IMR-90 (cell line): ENCODE measurements at regions not wholly inside any gene's neighbourhood (a gene's known extent, or its start where the extent isn't known, plus 50 kb on each side); places are given as distances from the start of the nearest gene placed in this dataset.

Experiments
- ATAC-seq: fragments of 200-7000 bp; cut with Tn5 transposase; 2 replicates; pipeline ENCODE4 v1.9.1; 2020; ENCODE audit warnings: low read depth, mild to moderate bottlenecking, moderate library complexity
- BruUV-seq: library from RNA; stranded (reverse); fragments of 400-500 nt; replicated peaks from 2 replicates; lab custom pipeline; 2021; lab: Mats Ljungman, UMichigan
- CTCF ChIA-PET: fragments of 300-600 bp; formaldehyde crosslinking; extraction: SDS; loops from one replicate; lab custom pipeline; 2021; ENCODE audit warnings: antibody characterized with exemption; lab: Yijun Ruan, JAX
- POLR2A ChIA-PET: fragments of 300-600 bp; sonication (Branson Sonifier 250); formaldehyde crosslinking; loops from one replicate; lab custom pipeline; 2022; ENCODE audit warnings: antibody characterized with exemption; ENCODE audit not compliant: unreplicated experiment; lab: Charles Lee
- DNase-seq: peaks from one replicate; pipeline ENCODE4 v3.0.0; 2013
- H2AFZ ChIP-seq: replicated peaks from 2 replicates; pipeline ENCODE3; 2013; ENCODE audit warnings: low read length, mild to moderate bottlenecking; ENCODE audit not compliant: poor library complexity
- H2AK5ac ChIP-seq: 2 replicates; pipeline ENCODE4 v1.6.1; 2013; ENCODE audit warnings: low read depth, low read length, inconsistent platforms
- H2AK9ac ChIP-seq: replicated peaks from 2 replicates; pipeline ENCODE3; 2013; ENCODE audit warnings: mild to moderate bottlenecking, low read depth, low read length, moderate library complexity; ENCODE audit not compliant: poor library complexity
- H2BK120ac ChIP-seq: 2 replicates; pipeline ENCODE4 v1.6.1; 2013; ENCODE audit warnings: low read depth, low read length, inconsistent platforms
- H2BK15ac ChIP-seq: 3 replicates; pipeline ENCODE4 v1.6.1; 2013; ENCODE audit warnings: low read depth, low read length, inconsistent platforms
- H2BK20ac ChIP-seq: 2 replicates; pipeline ENCODE4 v1.6.1; 2013; ENCODE audit warnings: low read depth, mild to moderate bottlenecking, inconsistent platforms, low read length, moderate library complexity
- H2BK5ac ChIP-seq: 2 replicates; pipeline ENCODE4 v1.6.1; 2013; ENCODE audit warnings: mild to moderate bottlenecking, low read depth, low read length, inconsistent platforms; ENCODE audit not compliant: poor library complexity, severe bottlenecking
- H3K14ac ChIP-seq: replicated peaks from 2 replicates; pipeline ENCODE4 v1.6.1; 2013; ENCODE audit warnings: low read depth, low read length, inconsistent platforms
- H3K18ac ChIP-seq: 2 replicates; pipeline ENCODE4 v1.6.1; 2013; ENCODE audit warnings: low read depth, low read length, control low read depth
- H3K23ac ChIP-seq: 2 replicates; pipeline ENCODE4 v1.6.1; 2013; ENCODE audit warnings: low read depth, low read length, inconsistent platforms
- H3K27ac ChIP-seq: 2 replicates; pipeline ENCODE4 v1.5.1; 2013; ENCODE audit warnings: mild to moderate bottlenecking, control low read depth, low read length; ENCODE audit not compliant: insufficient read depth
- H3K27me3 ChIP-seq: 2 replicates; pipeline ENCODE4 v1.6.1; 2013; ENCODE audit warnings: low read length; ENCODE audit not compliant: control insufficient read depth, insufficient read depth
- H3K36me3 ChIP-seq: 2 replicates; pipeline ENCODE4 v1.6.1; 2013; ENCODE audit warnings: low read length, mixed read lengths; ENCODE audit not compliant: control insufficient read depth, insufficient read depth
- H3K4ac ChIP-seq: 2 replicates; pipeline ENCODE4 v1.6.1; 2013; ENCODE audit warnings: low read depth, low read length, inconsistent platforms
- H3K4me1 ChIP-seq: 2 replicates; pipeline ENCODE4 v1.6.1; 2013; ENCODE audit warnings: low read length, mixed read lengths; ENCODE audit not compliant: control insufficient read depth, insufficient read depth
- H3K4me2 ChIP-seq: 2 replicates; pipeline ENCODE4 v1.6.1; 2013; ENCODE audit warnings: low read depth, mild to moderate bottlenecking, control low read depth, low read length, moderate library complexity
- H3K4me3 ChIP-seq: 2 replicates; pipeline ENCODE4 v1.5.1; 2013; ENCODE audit warnings: low read depth, mild to moderate bottlenecking, control low read depth, low read length, moderate library complexity; ENCODE audit not compliant: insufficient read depth
- H3K56ac ChIP-seq: 2 replicates; pipeline ENCODE4 v1.6.1; 2013; ENCODE audit warnings: low read length, inconsistent platforms; ENCODE audit not compliant: insufficient read depth; ENCODE audit errors: extremely low read depth
- H3K79me1 ChIP-seq, 2 experiments: 2 replicates each; pipeline ENCODE4 v1.6.1; 2013; ENCODE audit warnings: low read length in 2 of 2, inconsistent platforms in 1 of 2, low read depth in 1 of 2
- H3K9ac ChIP-seq: 2 replicates; pipeline ENCODE4 v1.6.1; 2013; ENCODE audit warnings: low read depth, low read length, control low read depth
- H3K9me1 ChIP-seq: 2 replicates; pipeline ENCODE4 v1.6.1; 2013; ENCODE audit warnings: low read length, inconsistent platforms; ENCODE audit not compliant: insufficient read depth
- H3K9me3 ChIP-seq: 2 replicates; pipeline ENCODE4 v1.6.1; 2013; ENCODE audit warnings: low read length; ENCODE audit not compliant: control insufficient read depth, insufficient read depth
- H4K20me1 ChIP-seq: 2 replicates; pipeline ENCODE4 v1.6.1; 2013; ENCODE audit warnings: low read length, inconsistent platforms; ENCODE audit not compliant: insufficient read depth
- H4K5ac ChIP-seq: 2 replicates; pipeline ENCODE4 v1.6.1; 2013; ENCODE audit warnings: mild to moderate bottlenecking, low read depth, low read length, control low read depth
- H4K8ac ChIP-seq, 2 experiments: 2 replicates each; pipeline ENCODE4 v1.6.1; 2013; ENCODE audit warnings: low read depth in 2 of 2, low read length in 2 of 2, control low read depth in 1 of 2, inconsistent platforms in 1 of 2
- H4K91ac ChIP-seq: 2 replicates; pipeline ENCODE4 v1.6.1; 2013; ENCODE audit warnings: low read depth, low read length, inconsistent platforms; ENCODE audit not compliant: insufficient read depth
- BHLHE40 ChIP-seq: fragments of 150-350 bp; IDR thresholded peaks from 2 replicates; pipeline ENCODE4 v1.6.1; 2016; ENCODE audit warnings: mild to moderate bottlenecking, low read depth, low read length
- CEBPB ChIP-seq: IDR thresholded peaks from 2 replicates; pipeline ENCODE4 v1.6.1; 2012; ENCODE audit warnings: low read depth, low read length, improper control_type of control experiment
- CHD1 ChIP-seq: IDR thresholded peaks from 2 replicates; pipeline ENCODE4 v1.6.1; 2012; ENCODE audit warnings: low read depth, low read length, improper control_type of control experiment
- FOS ChIP-seq: fragments of 150-350 bp; IDR thresholded peaks from 2 replicates; pipeline ENCODE4 v1.6.1; 2016; ENCODE audit warnings: low read depth, low read length
- MAFK ChIP-seq: IDR thresholded peaks from 2 replicates; pipeline ENCODE4 v1.6.1; 2012; ENCODE audit warnings: low read depth, low read length, improper control_type of control experiment
- MAZ ChIP-seq: IDR thresholded peaks from 2 replicates; pipeline ENCODE4 v1.6.1; 2012; ENCODE audit warnings: low read depth, mild to moderate bottlenecking, low read length, improper control_type of control experiment, moderate library complexity, borderline replicate concordance
- MXI1 ChIP-seq: IDR thresholded peaks from 2 replicates; pipeline ENCODE4 v1.6.1; 2012; ENCODE audit warnings: low read depth, mild to moderate bottlenecking, low read length, moderate library complexity, borderline replicate concordance
- POLR2A ChIP-seq: IDR thresholded peaks from 2 replicates; pipeline ENCODE4 v1.6.1; 2012; ENCODE audit warnings: mild to moderate bottlenecking, low read depth, low read length
- RAD21 ChIP-seq: IDR thresholded peaks from 2 replicates; pipeline ENCODE4 v1.6.1; 2012; ENCODE audit warnings: low read length, improper control_type of control experiment
- RFX5 ChIP-seq: IDR thresholded peaks from 2 replicates; pipeline ENCODE4 v1.8.0; 2012; ENCODE audit warnings: low read depth, mild to moderate bottlenecking, low read length, moderate library complexity
- SMC3 ChIP-seq: fragments of 150-350 bp; IDR thresholded peaks from 2 replicates; pipeline ENCODE4 v1.6.1; 2016; ENCODE audit warnings: low read depth, mild to moderate bottlenecking, antibody characterized with exemption, low read length, moderate library complexity
- WGBS, 2 experiments: methylation state at CpG; one replicate each; pipeline versions ENCODE4 v1.1.5 to v1.1.7; 2013; ENCODE audit warnings: missing lambda C conversion rate in 2 of 2; ENCODE audit not compliant: insufficient read length in 1 of 2; ENCODE audit errors: extremely low coverage in 2 of 2; 5-methylcytosine and 5-hydroxymethylcytosine counted together
- dilution Hi-C: fragments of 300-500 bp; cut with HindIII; formaldehyde crosslinking; loops from one replicate; pipeline ENCODE4 v1.14.3; 2018; ENCODE audit warnings: low sequenced_read_pairs; ENCODE audit not compliant: unreplicated experiment
- in situ Hi-C: fragments of 300-500 bp; cut with MboI; formaldehyde crosslinking; loops from 3 replicates; pipeline ENCODE4 v1.14.3; 2019; ENCODE audit warnings: low sequenced_read_pairs, inconsistent platforms, mixed read lengths
- intact Hi-C: fragments of 100-400 bp; cut with micrococcal nuclease; formaldehyde crosslinking; loops from 2 replicates; pipeline ENCODE4 v1.10.0; 2022
- TF ChIP-seq, protein P1 (sequence below): fragments of 150-350 bp; IDR thresholded peaks from 2 replicates; pipeline ENCODE4 v1.6.1; 2016; ENCODE audit warnings: low read depth, mild to moderate bottlenecking, low read length, moderate library complexity, borderline replicate concordance
- TF ChIP-seq, protein P2 (sequence below): conservative IDR thresholded peaks from 2 replicates; pipeline ENCODE4 v1.5.1; 2012; ENCODE audit warnings: mild to moderate bottlenecking, low read depth, low read length, improper control_type of control experiment

DNA sequence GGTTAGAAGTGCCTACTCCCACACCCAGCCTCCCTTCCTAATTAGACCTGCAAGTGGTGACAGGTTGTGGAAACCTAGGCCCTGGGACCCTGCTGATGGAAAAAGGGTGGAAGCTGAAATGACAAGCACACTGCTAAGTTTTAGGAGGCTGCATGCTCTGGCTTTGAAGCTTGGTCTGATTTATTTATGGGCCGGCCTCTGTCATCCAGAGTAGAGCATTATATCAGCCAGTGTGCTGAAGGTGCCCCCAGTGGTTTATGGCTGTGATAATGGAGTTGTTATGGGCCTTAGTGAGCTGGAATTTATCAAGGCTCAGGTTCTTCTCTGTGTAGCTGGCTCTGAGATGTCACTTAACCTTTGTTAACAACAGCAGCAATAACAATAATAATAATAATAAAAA is 142.6 kb downstream of the UTP18 start:
- TF ChIP-seq FOS, result no peak
- TF ChIP-seq CEBPB, result no peak
- TF ChIP-seq, protein P1, sequence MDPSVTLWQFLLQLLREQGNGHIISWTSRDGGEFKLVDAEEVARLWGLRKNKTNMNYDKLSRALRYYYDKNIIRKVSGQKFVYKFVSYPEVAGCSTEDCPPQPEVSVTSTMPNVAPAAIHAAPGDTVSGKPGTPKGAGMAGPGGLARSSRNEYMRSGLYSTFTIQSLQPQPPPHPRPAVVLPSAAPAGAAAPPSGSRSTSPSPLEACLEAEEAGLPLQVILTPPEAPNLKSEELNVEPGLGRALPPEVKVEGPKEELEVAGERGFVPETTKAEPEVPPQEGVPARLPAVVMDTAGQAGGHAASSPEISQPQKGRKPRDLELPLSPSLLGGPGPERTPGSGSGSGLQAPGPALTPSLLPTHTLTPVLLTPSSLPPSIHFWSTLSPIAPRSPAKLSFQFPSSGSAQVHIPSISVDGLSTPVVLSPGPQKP, result no peak
- no peak for TF ChIP-seq RAD21
- TF ChIP-seq, protein P2, sequence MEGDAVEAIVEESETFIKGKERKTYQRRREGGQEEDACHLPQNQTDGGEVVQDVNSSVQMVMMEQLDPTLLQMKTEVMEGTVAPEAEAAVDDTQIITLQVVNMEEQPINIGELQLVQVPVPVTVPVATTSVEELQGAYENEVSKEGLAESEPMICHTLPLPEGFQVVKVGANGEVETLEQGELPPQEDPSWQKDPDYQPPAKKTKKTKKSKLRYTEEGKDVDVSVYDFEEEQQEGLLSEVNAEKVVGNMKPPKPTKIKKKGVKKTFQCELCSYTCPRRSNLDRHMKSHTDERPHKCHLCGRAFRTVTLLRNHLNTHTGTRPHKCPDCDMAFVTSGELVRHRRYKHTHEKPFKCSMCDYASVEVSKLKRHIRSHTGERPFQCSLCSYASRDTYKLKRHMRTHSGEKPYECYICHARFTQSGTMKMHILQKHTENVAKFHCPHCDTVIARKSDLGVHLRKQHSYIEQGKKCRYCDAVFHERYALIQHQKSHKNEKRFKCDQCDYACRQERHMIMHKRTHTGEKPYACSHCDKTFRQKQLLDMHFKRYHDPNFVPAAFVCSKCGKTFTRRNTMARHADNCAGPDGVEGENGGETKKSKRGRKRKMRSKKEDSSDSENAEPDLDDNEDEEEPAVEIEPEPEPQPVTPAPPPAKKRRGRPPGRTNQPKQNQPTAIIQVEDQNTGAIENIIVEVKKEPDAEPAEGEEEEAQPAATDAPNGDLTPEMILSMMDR, result no peak
- no peak for TF ChIP-seq MAZ
- TF ChIP-seq RFX5, result no peak
- no peak for TF ChIP-seq SMC3
- TF ChIP-seq MXI1, result no peak
- TF ChIP-seq MAFK, result no peak
- no peak for TF ChIP-seq CHD1
- TF ChIP-seq BHLHE40, result no peak
- no peak for TF ChIP-seq POLR2A
- H2AFZ ChIP-seq, result no peak overlapping the region
- H2BK15ac ChIP-seq, result no peak overlapping the region
- ChIA-PET CTCF (no interaction called here), POLR2A (no interaction called here)
- H3K27ac ChIP-seq, result no peak overlapping the region
- no peaks in the 10 kb centered on the region for H3K9me3 ChIP-seq
- H3K18ac ChIP-seq, result no peak overlapping the region
- no peak overlapping the region for H3K56ac ChIP-seq
- no peak overlapping the region for H2AK9ac ChIP-seq
- no peak overlapping the region for H3K4me3 ChIP-seq
- DNase-seq (no peak), ATAC-seq (no peak)
- no peak overlapping the region for H2BK20ac ChIP-seq
- H4K8ac ChIP-seq, result no peak overlapping the region
- H3K36me3 ChIP-seq, result no peaks in the 10 kb centered on the region
- no TSS peak for BruUV-seq
- H2BK120ac ChIP-seq, result no peak overlapping the region
- H4K20me1 ChIP-seq, result no peaks in the 10 kb centered on the region
- dilution Hi-C loops, result no loop called here
- no peak overlapping the region for H2BK5ac ChIP-seq
- no CpG with 5 or more reads among the region's 1 CpG for WGBS, 2 experiments
- intact Hi-C loops, result no loop called here
- H2AK5ac ChIP-seq, result no peak overlapping the region
- H3K9me1 ChIP-seq, result no peaks in the 10 kb centered on the region
- H3K14ac ChIP-seq, result no peak overlapping the region
- no peak overlapping the region for H3K4ac ChIP-seq
- no peak overlapping the region for H3K4me2 ChIP-seq
- H3K9ac ChIP-seq, result no peak overlapping the region
- in situ Hi-C loops, result no loop called here
- H3K23ac ChIP-seq, result no peak overlapping the region
- no peak overlapping the region for H4K91ac ChIP-seq
- no peaks in the 10 kb centered on the region for H3K27me3 ChIP-seq
- no peak overlapping the region for H4K5ac ChIP-seq
- no peaks in the 10 kb centered on the region for H3K79me1 ChIP-seq
- no peaks in the 10 kb centered on the region for H3K4me1 ChIP-seq
